Activated CD8-positive, alpha-beta memory T cell treated with anti-CD3 and anti-CD28 coated beads, Interleukin-2, amount 10 ng/mL, durations not matched to agents 7 days and 5 days (primary cell): ENCODE measurements at regions not wholly inside any gene's neighbourhood (a gene's known extent, or its start where the extent isn't known, plus 50 kb on each side); places are given as distances from the start of the nearest gene placed in this dataset.

Source experiments
- ATAC-seq: fragments of 150-1000 bp; cut with Tn5 transposase; one replicate; pipeline ENCODE4 v1.10.0; 2021; ENCODE audit warnings: moderate library complexity
- CTCF ChIA-PET: fragments of 350-600 bp; sonication (Branson Sonifier 250); formaldehyde crosslinking; loops from one replicate; lab custom pipeline; 2021; ENCODE audit warnings: antibody characterized with exemption; lab: Charles Lee
- DNase-seq: peaks from one replicate; pipeline ENCODE4 v3.0.0-alpha.2; 2020
- H3K27ac Mint-ChIP-seq: one replicate; pipeline ENCODE4 v1.8.0; 2021; ENCODE audit warnings: mild to moderate bottlenecking, mixed read lengths
- H3K27me3 Mint-ChIP-seq: one replicate; pipeline ENCODE4 v1.8.0; 2021; ENCODE audit warnings: mixed read lengths
- H3K36me3 Mint-ChIP-seq: one replicate; pipeline ENCODE4 v1.8.0; 2021; ENCODE audit warnings: mild to moderate bottlenecking, mixed read lengths
- H3K4me1 Mint-ChIP-seq: one replicate; pipeline ENCODE4 v1.8.0; 2021; ENCODE audit warnings: mixed read lengths
- H3K4me3 Mint-ChIP-seq: one replicate; pipeline ENCODE4 v1.8.0; 2021; ENCODE audit warnings: mild to moderate bottlenecking, moderate library complexity, mixed read lengths
- H3K9me3 Mint-ChIP-seq: one replicate; pipeline ENCODE4 v1.8.0; 2022; ENCODE audit warnings: low read depth, mixed read lengths

DNA sequence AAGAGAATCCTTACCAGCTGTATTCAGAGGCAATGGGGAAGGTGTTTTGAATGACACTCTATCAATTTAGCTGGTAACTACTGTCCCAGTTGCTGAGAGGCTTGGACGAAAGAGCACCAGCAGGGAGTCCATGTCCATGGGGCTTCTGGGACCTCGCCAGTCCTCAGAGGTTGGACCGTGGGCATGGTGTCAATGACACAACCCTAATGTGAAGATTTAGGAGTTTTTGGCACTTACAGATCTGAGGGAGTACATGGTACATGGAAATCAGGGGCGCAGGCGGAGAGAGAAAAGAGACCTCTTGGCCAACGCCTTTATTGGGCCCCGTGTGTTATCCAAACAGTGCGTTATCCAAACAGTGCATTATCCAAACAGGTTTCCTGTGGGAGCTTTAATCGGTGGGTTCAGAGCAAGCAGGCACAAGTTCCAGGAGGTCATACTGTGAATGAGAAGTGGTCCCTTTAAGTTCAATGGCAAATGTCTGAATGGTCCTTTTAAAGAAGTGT lies 169.1 kb upstream of the B3GAT1 start:
- no peak for DNase-seq
- no peak for ATAC-seq
- Mint-ChIP-seq H3K27ac (no peak overlapping the region), H3K4me1 (peaks cover 22% of the 10 kb centered on the region), H3K4me3 (no peak overlapping the region), H3K9me3 (no peaks in the 10 kb centered on the region), H3K36me3 (no peaks in the 10 kb centered on the region), H3K27me3 (peaks cover 45% of the 10 kb centered on the region)
- CTCF ChIA-PET: no interaction called here

DNA sequence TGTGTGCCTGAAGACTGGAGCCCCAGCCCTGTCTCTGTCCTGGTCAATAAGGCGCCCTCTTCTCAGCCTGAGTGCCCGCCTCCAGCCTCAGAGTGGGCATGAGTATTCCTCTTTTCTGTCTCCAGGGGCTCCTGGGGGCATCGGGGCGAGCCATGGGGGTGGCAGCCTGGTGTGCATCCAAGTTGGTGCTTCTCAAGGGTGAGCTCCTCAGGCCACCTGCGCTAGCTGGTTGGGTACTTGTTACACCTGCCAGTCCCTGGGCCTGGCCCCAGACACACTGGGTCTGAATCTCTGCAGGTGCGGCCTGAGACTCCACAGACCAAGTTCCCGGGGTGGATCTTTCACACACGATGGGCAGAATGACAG lies 168.6 kb upstream of the B3GAT1 start:
- H3K27ac Mint-ChIP-seq: no peak overlapping the region
- H3K9me3 Mint-ChIP-seq: no peaks in the 10 kb centered on the region
- no peaks in the 10 kb centered on the region for H3K36me3 Mint-ChIP-seq
- peaks cover 22% of the 10 kb centered on the region for H3K4me1 Mint-ChIP-seq
- no peak for ATAC-seq
- peaks cover 44% of the 10 kb centered on the region for H3K27me3 Mint-ChIP-seq
- DNase-seq: no peak
- CTCF ChIA-PET: no interaction called here
- no peak overlapping the region for H3K4me3 Mint-ChIP-seq

- CTCF ChIA-PET: no interaction called here
- ATAC-seq (no peak), DNase-seq (no peak)
- Mint-ChIP-seq H3K36me3 (no peaks in the 10 kb centered on the region), H3K27me3 (peaks cover 40% of the 10 kb centered on the region), H3K9me3 (no peaks in the 10 kb centered on the region), H3K4me3 (no peak overlapping the region), H3K4me1 (peaks cover 22% of the 10 kb centered on the region), H3K27ac (no peak overlapping the region)
Observed at GRCh38 chr11:134579724-134580609, 167.9 kb upstream of the B3GAT1 start.

DNA sequence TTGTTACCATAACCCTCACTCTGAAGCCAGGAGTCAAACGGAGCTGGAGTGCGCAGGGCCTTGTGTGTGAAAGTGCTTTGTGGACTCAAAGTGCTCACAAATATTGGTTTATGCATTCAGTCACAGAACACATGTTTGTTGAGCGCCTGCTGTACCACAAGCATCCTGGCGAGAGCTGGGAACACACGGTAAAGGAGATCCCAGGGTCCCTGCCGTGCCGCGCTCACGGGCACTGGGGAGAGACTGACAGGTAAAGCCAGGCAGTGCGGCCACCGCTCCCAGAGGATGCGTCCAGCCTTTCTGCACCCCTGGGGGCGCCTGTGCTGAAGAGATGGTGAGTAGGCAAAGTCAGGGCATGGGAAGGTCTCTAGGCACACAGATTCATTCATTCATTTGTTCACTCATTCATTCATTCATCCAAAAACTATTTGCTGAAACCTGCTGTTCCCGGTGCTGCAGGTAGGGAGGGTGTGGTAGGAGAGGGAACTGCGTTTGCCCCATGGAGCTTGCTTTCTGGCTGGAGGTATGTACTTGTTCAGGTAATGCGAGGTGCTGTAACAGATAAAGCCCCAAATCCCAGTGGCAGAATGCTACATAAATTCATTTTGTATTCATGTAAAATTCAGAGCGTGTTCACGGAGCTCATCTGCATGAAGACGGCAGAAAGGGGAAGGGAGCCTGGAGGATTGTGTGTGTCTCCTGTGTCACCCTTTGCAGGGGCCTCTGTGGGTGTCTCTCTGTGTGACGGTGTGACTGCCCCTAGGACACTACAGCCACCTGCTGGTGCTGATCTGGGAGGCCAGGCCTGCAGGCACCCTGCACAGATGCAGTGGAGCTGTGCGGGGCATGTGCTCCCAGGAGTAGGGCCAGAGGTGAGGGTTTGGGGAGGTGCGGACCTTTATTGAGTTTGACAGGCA lies 167.0 kb upstream of the B3GAT1 start:
- Mint-ChIP-seq H3K27ac (no peak overlapping the region), H3K9me3 (no peaks in the 10 kb centered on the region), H3K4me3 (no peak overlapping the region), H3K4me1 (peaks cover 18% of the 10 kb centered on the region), H3K36me3 (no peaks in the 10 kb centered on the region), H3K27me3 (peaks cover 30% of the 10 kb centered on the region)
- ATAC-seq: peak; percentile 44
- CTCF ChIA-PET: no interaction called here
- no peak for DNase-seq

- peaks cover 6% of the 10 kb centered on the region for H3K4me1 Mint-ChIP-seq
- H3K4me3 Mint-ChIP-seq: no peak overlapping the region
- H3K36me3 Mint-ChIP-seq: no peaks in the 10 kb centered on the region
- CTCF ChIA-PET: interaction anchor here (1.2 kb wide), 1 partner anchor 12 kb away, joined by 3 read pairs; no protein-coding TSS in a partner anchor
- H3K27me3 Mint-ChIP-seq: peaks cover 27% of the 10 kb centered on the region
- ATAC-seq: no peak
- DNase-seq: no peak
- H3K9me3 Mint-ChIP-seq: no peaks in the 10 kb centered on the region
- no peak overlapping the region for H3K27ac Mint-ChIP-seq
Observed at GRCh38 chr11:134577751-134578395, 165.8 kb upstream of the B3GAT1 start.

DNA sequence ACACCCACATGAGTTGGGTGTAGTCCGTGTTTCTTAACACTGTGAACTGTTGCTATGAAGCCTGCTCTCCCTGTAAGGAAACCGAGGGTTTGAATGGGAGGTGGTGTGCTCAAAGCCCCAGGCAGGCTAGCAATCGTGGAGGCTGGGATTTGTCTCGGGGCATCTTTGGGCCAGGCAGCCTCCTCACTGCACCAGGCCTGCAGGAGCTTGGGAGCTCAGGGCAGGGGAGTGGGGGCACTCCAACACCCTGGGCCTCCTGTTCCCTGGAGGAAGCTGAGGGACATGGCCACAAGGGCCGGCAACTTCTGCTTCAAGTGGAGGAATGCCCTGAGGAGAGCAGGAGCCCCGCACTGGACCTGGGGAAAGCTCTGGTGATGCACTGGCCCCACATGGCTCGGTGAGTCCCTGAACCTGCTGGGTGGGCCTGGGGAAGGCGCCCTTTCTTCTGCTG lies 164.7 kb upstream of the B3GAT1 start:
- Mint-ChIP-seq H3K27me3 (peaks cover 18% of the 10 kb centered on the region), H3K4me3 (no peak overlapping the region), H3K36me3 (no peaks in the 10 kb centered on the region), H3K4me1 (no peaks in the 10 kb centered on the region), H3K9me3 (no peaks in the 10 kb centered on the region), H3K27ac (no peak overlapping the region)
- CTCF ChIA-PET: interaction anchor here (1.2 kb wide), 1 partner anchor 11 kb away, joined by 3 read pairs; no protein-coding TSS in a partner anchor
- no peak for ATAC-seq
- peak; percentile 27 for DNase-seq

DNA sequence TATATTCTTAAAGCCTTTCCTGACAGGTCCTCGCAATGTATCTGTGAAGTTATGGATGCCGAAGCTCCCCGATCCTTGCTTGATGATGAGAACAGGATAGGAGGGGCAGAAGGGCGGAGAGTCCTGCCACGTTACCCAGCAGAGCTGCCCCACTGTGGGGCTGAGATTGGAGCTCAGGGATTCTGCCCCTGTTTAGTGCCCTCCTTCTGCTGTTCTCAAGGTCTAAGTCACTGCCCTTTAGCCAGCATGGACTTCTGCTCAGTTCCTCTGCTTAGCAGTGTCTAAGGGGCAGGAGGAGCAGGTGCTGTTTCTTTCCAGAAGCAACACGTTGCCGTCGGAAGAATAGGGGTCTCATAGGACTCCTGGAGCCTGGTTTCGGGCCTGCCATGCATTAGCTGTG lies 164.2 kb upstream of the B3GAT1 start:
- CTCF ChIA-PET: no interaction called here
- Mint-ChIP-seq H3K9me3 (no peaks in the 10 kb centered on the region), H3K27me3 (peaks cover 16% of the 10 kb centered on the region), H3K27ac (no peak overlapping the region), H3K36me3 (no peaks in the 10 kb centered on the region), H3K4me3 (no peak overlapping the region), H3K4me1 (no peaks in the 10 kb centered on the region)
- no peak for ATAC-seq
- peak; percentile 35 for DNase-seq

DNA sequence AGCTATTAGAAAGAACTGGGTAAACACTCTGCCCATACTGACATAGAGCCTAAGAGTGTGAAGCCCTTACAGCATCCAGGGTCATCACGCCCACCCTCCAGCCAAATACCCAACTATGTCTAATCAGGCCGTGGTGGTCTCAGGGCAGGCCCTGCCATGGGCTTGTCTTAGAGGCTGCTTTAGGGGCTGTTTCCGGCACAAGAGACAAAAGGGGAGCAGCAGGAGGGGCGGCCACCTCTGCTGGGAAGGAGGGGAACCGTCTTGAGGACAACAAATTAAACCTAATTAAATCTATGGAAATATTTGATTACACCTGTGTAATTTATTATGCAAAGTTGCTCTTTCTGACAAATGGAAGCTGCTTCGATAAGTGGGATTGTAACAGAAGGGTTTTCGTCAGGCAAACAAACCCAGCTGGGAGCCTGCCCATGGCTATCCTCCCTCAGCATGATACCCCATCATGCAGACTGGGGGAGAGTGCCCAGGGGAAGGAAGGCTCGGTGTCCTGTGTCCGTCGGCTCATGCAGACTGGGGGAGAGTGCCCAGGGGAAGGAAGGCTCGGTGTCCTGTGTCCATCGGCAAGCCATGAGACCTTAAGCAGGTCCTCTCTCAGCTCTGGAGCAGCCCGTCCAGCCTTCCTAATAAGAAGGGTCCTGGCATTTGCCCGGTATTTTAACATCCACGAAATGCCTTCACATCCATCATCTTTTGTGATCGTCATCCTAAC lies 163.6 kb upstream of the B3GAT1 start:
- no peak overlapping the region for H3K4me3 Mint-ChIP-seq
- ATAC-seq (no peak), DNase-seq (peak; percentile 31)
- H3K9me3 Mint-ChIP-seq: no peaks in the 10 kb centered on the region
- H3K4me1 Mint-ChIP-seq: no peaks in the 10 kb centered on the region
- H3K36me3 Mint-ChIP-seq: no peaks in the 10 kb centered on the region
- H3K27ac Mint-ChIP-seq: no peak overlapping the region
- CTCF ChIA-PET: no interaction called here
- H3K27me3 Mint-ChIP-seq: peaks cover 16% of the 10 kb centered on the region

DNA sequence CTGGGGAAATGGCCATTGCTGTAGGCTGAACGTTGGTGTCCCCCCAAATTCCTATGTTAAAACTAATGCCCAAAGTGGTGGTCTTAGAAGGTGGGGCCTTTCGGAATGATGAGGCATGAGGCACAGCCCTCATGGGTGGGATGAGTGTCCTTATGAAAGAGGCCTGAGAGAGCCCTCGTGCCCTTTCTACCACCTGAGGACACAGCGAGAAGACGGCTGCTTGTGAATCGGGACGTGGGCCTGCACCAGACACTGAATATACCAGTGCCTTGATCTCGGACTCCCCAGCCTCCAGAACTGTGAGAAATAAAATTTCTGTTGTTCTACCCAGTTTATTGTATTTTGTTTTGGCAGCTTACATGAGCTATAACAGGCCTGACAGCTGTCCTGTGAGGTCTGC lies 162.9 kb upstream of the B3GAT1 start:
- Mint-ChIP-seq H3K27ac (no peak overlapping the region), H3K9me3 (no peaks in the 10 kb centered on the region), H3K4me1 (no peaks in the 10 kb centered on the region), H3K36me3 (no peaks in the 10 kb centered on the region), H3K27me3 (peaks cover 20% of the 10 kb centered on the region), H3K4me3 (no peak overlapping the region)
- CTCF ChIA-PET: no interaction called here
- no peak for DNase-seq
- no peak for ATAC-seq

DNA sequence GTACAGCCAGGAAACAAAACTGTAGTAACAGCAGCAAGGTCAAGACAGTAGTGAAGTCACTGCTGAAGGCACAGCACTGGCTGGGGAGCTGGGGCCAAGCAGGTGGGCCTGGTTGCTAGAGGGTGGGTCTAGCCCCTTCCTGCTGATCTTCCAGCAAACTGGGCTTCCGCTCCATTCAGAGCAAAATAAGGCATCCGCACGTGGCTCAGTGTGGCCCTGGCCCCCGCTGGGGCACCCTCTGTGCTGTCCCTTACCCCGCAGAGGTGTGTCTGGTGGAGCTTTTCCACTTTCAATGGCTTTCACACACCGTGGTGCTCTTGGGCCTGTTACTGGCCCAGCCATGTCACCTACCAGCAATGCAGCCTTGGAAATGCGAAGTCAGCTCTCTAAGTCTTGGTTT lies 162.4 kb upstream of the B3GAT1 start:
- no peak overlapping the region for H3K4me3 Mint-ChIP-seq
- no peak overlapping the region for H3K27ac Mint-ChIP-seq
- H3K4me1 Mint-ChIP-seq: no peaks in the 10 kb centered on the region
- H3K27me3 Mint-ChIP-seq: peaks cover 20% of the 10 kb centered on the region
- ATAC-seq (no peak), DNase-seq (peak; percentile 22)
- H3K36me3 Mint-ChIP-seq: no peaks in the 10 kb centered on the region
- CTCF ChIA-PET: no interaction called here
- H3K9me3 Mint-ChIP-seq: no peaks in the 10 kb centered on the region

DNA sequence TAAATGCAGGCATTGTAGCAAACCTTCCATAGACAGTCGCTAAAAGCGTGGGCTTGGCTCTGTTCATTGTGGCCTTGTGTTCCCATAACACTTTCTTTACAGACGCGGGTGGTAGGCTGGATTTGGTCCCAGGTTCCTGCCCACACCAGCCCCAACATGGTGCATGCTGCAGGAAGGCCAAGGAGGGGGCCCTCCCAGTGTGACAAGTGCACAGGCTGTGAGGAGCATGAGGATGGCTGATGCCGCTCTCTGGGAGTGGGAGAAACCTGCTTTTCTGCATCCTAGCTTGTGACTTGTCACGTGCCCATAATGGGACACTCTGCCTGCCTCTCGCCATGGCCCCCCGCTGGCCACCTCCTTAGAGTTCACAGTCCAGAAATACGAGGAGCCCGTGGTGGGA lies 161.8 kb upstream of the B3GAT1 start:
- H3K9me3 Mint-ChIP-seq: no peaks in the 10 kb centered on the region
- CTCF ChIA-PET: no interaction called here
- no peak overlapping the region for H3K4me3 Mint-ChIP-seq
- H3K36me3 Mint-ChIP-seq: no peaks in the 10 kb centered on the region
- no peak overlapping the region for H3K27ac Mint-ChIP-seq
- no peak for ATAC-seq
- peaks cover 19% of the 10 kb centered on the region for H3K27me3 Mint-ChIP-seq
- DNase-seq: peak; percentile 16
- H3K4me1 Mint-ChIP-seq: no peaks in the 10 kb centered on the region

DNA sequence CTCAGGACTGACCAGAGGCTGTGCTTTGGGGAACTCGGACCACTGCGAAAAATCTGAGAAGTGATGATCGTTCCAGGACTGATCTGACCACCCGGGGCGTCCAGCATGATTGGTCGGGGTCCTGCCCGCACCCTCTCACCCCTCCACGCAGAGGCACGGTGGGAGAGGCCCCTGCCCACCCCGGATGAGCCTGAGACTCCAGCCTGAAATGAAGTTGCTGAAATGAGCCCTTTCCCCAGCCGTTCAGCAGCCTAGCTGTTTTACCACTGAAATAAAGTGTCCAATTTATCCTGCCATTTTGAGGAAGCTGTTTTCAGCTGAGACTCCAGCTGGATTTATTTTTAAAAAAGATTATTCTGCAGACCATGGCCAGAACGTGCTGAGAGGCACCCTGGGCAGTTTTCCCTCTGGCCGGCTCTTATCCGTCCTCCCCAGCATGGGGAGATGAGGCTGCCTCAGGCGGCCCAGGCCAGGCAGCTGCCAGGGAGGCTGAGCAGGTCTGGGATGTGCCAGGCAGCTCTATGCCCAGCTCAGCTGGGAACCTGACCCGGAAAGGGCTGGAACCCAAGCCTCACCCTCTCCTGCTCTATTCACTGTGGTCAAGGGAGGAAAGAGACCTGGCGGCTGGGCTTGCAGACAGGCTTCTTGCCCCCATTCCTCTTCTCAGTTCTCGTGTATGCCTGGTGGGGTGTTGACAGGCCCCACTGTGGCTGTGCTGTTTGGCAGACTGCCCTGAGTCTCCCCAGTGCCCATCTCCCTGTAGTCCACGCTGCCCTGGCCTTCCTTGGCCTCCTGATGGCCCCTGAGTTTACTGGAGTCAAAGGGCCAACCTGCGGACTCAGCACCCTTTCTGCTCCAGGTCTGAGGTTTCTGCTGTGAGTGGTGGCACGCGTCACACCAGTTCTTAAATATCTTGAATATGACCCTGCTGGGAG lies 161.0 kb upstream of the B3GAT1 start:
- H3K27me3 Mint-ChIP-seq: peaks cover 19% of the 10 kb centered on the region
- H3K9me3 Mint-ChIP-seq: no peaks in the 10 kb centered on the region
- DNase-seq (peak; percentile 15), ATAC-seq (no peak)
- H3K4me1 Mint-ChIP-seq: no peaks in the 10 kb centered on the region
- no peak overlapping the region for H3K27ac Mint-ChIP-seq
- no peaks in the 10 kb centered on the region for H3K36me3 Mint-ChIP-seq
- CTCF ChIA-PET: no interaction called here
- H3K4me3 Mint-ChIP-seq: no peak overlapping the region
